ENCODE measurements at regions not wholly inside any gene's neighbourhood (a gene's known extent, or its start where the extent isn't known, plus 50 kb on each side); places are given as distances from the start of the nearest gene placed in this dataset.

- FAIRE-seq (no peak), DNase-seq (ENCODE audit: insufficient read length, low spot score) (no peak)
- no peak for TF ChIP-seq POLR2A (IDR thresholded peaks at IDR 0.05; ENCODE audit: low read depth, low read length)
Observed at GRCh38 chr11:28584992-28585391, 476.8 kb downstream of the METTL15 start.

GRCh38 chr11:28582506-28582905 lies 474.3 kb downstream of the METTL15 start:
- no peak for TF ChIP-seq POLR2A (IDR thresholded peaks at IDR 0.05; ENCODE audit: low read depth, low read length)
- DNase-seq (ENCODE audit: insufficient read length, low spot score) (no peak), FAIRE-seq (no peak)

GRCh38 chr11:28581286-28582242 lies 473.4 kb downstream of the METTL15 start:
- no peak for TF ChIP-seq POLR2A (IDR thresholded peaks at IDR 0.05; ENCODE audit: low read depth, low read length)
- DNase-seq (ENCODE audit: insufficient read length, low spot score) = peak; percentile 0
- FAIRE-seq = no peak

GRCh38 chr11:28571371-28571770 lies 463.2 kb downstream of the METTL15 start:
- DNase-seq (ENCODE audit: insufficient read length, low spot score) (no peak), FAIRE-seq (no peak)
- TF ChIP-seq POLR2A (IDR thresholded peaks at IDR 0.05; ENCODE audit: low read depth, low read length) = no peak

- no peak for TF ChIP-seq POLR2A (IDR thresholded peaks at IDR 0.05; ENCODE audit: low read depth, low read length)
- DNase-seq (ENCODE audit: insufficient read length, low spot score) (no peak), FAIRE-seq (no peak)
Observed at GRCh38 chr11:28569106-28569505, 460.9 kb downstream of the METTL15 start.

GRCh38 chr11:28566339-28567089 lies 458.3 kb downstream of the METTL15 start:
- FAIRE-seq (no peak), DNase-seq (ENCODE audit: insufficient read length, low spot score) (peak; percentile 7)
- no peak for TF ChIP-seq POLR2A (IDR thresholded peaks at IDR 0.05; ENCODE audit: low read depth, low read length)

GRCh38 chr11:28559492-28559891 lies 451.3 kb downstream of the METTL15 start:
- FAIRE-seq (no peak), DNase-seq (ENCODE audit: insufficient read length, low spot score) (no peak)
- TF ChIP-seq POLR2A (IDR thresholded peaks at IDR 0.05; ENCODE audit: low read depth, low read length) = no peak

GRCh38 chr11:28547321-28547741 lies 439.1 kb downstream of the METTL15 start:
- no peak for FAIRE-seq
- TF ChIP-seq POLR2A (IDR thresholded peaks at IDR 0.05; ENCODE audit: low read depth, low read length) = no peak
- DNase-seq (ENCODE audit: insufficient read length, low spot score) = no peak

GRCh38 chr11:28545536-28545935 lies 437.3 kb downstream of the METTL15 start:
- no peak for TF ChIP-seq POLR2A (IDR thresholded peaks at IDR 0.05; ENCODE audit: low read depth, low read length)
- FAIRE-seq (no peak), DNase-seq (ENCODE audit: insufficient read length, low spot score) (no peak)

- no peak for FAIRE-seq
- DNase-seq (ENCODE audit: insufficient read length, low spot score) = no peak
- TF ChIP-seq POLR2A (IDR thresholded peaks at IDR 0.05; ENCODE audit: low read depth, low read length) = no peak
Observed at GRCh38 chr11:28542561-28542960, 434.4 kb downstream of the METTL15 start.

GRCh38 chr11:28539239-28540030 lies 431.2 kb downstream of the METTL15 start:
- no peak for TF ChIP-seq POLR2A (IDR thresholded peaks at IDR 0.05; ENCODE audit: low read depth, low read length)
- FAIRE-seq (peak; percentile 61), DNase-seq (ENCODE audit: insufficient read length, low spot score) (no peak)

GRCh38 chr11:28537822-28538221 lies 429.6 kb downstream of the METTL15 start:
- DNase-seq (ENCODE audit: insufficient read length, low spot score) (no peak), FAIRE-seq (no peak)
- TF ChIP-seq POLR2A (IDR thresholded peaks at IDR 0.05; ENCODE audit: low read depth, low read length) = no peak

- peak; percentile 60 for FAIRE-seq
- TF ChIP-seq POLR2A (IDR thresholded peaks at IDR 0.05; ENCODE audit: low read depth, low read length) = no peak
- no peak for DNase-seq (ENCODE audit: insufficient read length, low spot score)
Observed at GRCh38 chr11:28536504-28537267, 428.5 kb downstream of the METTL15 start.

All from H54 (cell line).